Upper lobe of left lung (tissue), 6 donors: ENCODE measurements at regions not wholly inside any gene's neighbourhood (a gene's known extent, or its start where the extent isn't known, plus 50 kb on each side); places are given as distances from the start of the nearest gene placed in this dataset.

Source experiments
- ATAC-seq, 2 donors: fragments of 200-7000 bp; cut with Tn5 transposase; one replicate each; pipeline ENCODE4 v1.9.1; 2022; ENCODE audit warnings: mild to moderate bottlenecking in 2 of 2, moderate library complexity in 2 of 2; ENCODE audit not compliant: low FRiP score in 2 of 2
- DNase-seq, 2 donors: peaks; one replicate each; pipeline ENCODE4 v3.0.0-alpha.2; 2019 to 2020
- H3K27ac ChIP-seq, 4 donors: fragments of 200-600 bp; sonication (generic); one replicate each; pipeline ENCODE4 v1.5.1; 2016 to 2019
- H3K27me3 ChIP-seq, 4 donors: fragments of 200-600 bp; sonication (generic); one replicate each; pipeline ENCODE4 v1.5.1; 2017 to 2019
- H3K36me3 ChIP-seq, 4 donors: fragments of 200-600 bp; sonication (generic); one replicate each; pipeline ENCODE4 v1.5.1; 2016 to 2019
- H3K4me1 ChIP-seq, 4 donors: fragments of 200-600 bp; sonication (generic); one replicate each; pipeline ENCODE4 v1.5.1; 2018 to 2019
- H3K4me3 ChIP-seq, 4 donors: fragments of 200-600 bp; sonication (generic); one replicate each; pipeline ENCODE4 v1.5.1; 2017 to 2019; ENCODE audit warnings: mild to moderate bottlenecking in 2 of 4, moderate library complexity in 1 of 4
- H3K9me3 ChIP-seq, 4 donors: fragments of 200-600 bp; sonication (generic); one replicate each; pipeline ENCODE4 v1.5.1; 2018 to 2019
- CTCF ChIP-seq, 6 experiments: fragments of 450-650 bp in 4 of 6; fragments of 200-600 bp in 2 of 6; sonication (generic) in 2 of 6; IDR thresholded peaks; one replicate each; pipeline ENCODE4 v1.5.1; 2016 to 2019; ENCODE audit warnings: antibody characterized with exemption in 6 of 6
- EP300 ChIP-seq, 4 donors: sonication (generic); formaldehyde crosslinking; IDR thresholded peaks; one replicate each; pipeline ENCODE4 v1.5.1; 2017; ENCODE audit warnings: antibody characterized with exemption in 4 of 4, control low read depth in 2 of 4
- POLR2A ChIP-seq, 4 donors: fragments of 450-650 bp; IDR thresholded peaks; one replicate each; pipeline ENCODE4 v1.5.1; 2016 to 2017; ENCODE audit warnings: antibody characterized with exemption in 4 of 4, mild to moderate bottlenecking in 2 of 4
- POLR2AphosphoS5 ChIP-seq, 2 donors: sonication (generic); formaldehyde crosslinking; IDR thresholded peaks; one replicate each; pipeline ENCODE4 v1.5.1; 2017; ENCODE audit warnings: antibody characterized with exemption in 2 of 2
- WGBS, 2 donors: methylation state at CpG; one replicate each; pipeline ENCODE4 v1.1.5; 2017 to 2018; 5-methylcytosine and 5-hydroxymethylcytosine counted together
- donor health status: DM: no; HTN: no; CAD: no; lungs with moderate emphysema.
- donor health status: DM: no; HTN: yes; CAD: no; lungs with severe emphysema.

- Histone ChIP-seq H3K27me3 (no peaks in the 10 kb centered on the region), H3K4me3 (no peak overlapping the region), H3K9me3 (no peaks in the 10 kb centered on the region), H3K27ac (no peak overlapping the region), H3K4me1 (no peaks in the 10 kb centered on the region), H3K36me3 (no peaks in the 10 kb centered on the region)
- ATAC-seq (no peak), DNase-seq (no peak)
- no peak for TF ChIP-seq EP300 (IDR thresholded peaks at IDR 0.05)
- no peak for TF ChIP-seq POLR2AphosphoS5 (IDR thresholded peaks at IDR 0.05)
- no peak for TF ChIP-seq POLR2A (IDR thresholded peaks at IDR 0.05)
- no peak for TF ChIP-seq CTCF (IDR thresholded peaks at IDR 0.05)
- 87 to 88% methylated on average over 8 of the region's 8 CpGs for WGBS, 2 donors
Observed at GRCh38 chr11:129308241-129308865, 67.3 kb upstream of the BARX2 start.

GRCh38 chr11:129307162-129307561 lies 68.5 kb upstream of the BARX2 start:
- WGBS, 2 donors, result 94 to 96% methylated on average over 3 of the region's 3 CpGs
- H3K4me3 ChIP-seq, result no peak overlapping the region
- no peaks in the 10 kb centered on the region for H3K27me3 ChIP-seq
- DNase-seq (no peak), ATAC-seq (no peak)
- no peaks in the 10 kb centered on the region for H3K36me3 ChIP-seq
- TF ChIP-seq POLR2AphosphoS5 (IDR thresholded peaks at IDR 0.05), result no peak
- TF ChIP-seq POLR2A (IDR thresholded peaks at IDR 0.05), result no peak
- TF ChIP-seq CTCF (IDR thresholded peaks at IDR 0.05), result no peak
- TF ChIP-seq EP300 (IDR thresholded peaks at IDR 0.05), result no peak
- no peaks in the 10 kb centered on the region for H3K9me3 ChIP-seq
- H3K4me1 ChIP-seq, result no peaks in the 10 kb centered on the region
- no peak overlapping the region for H3K27ac ChIP-seq

- Histone ChIP-seq H3K27me3 (no peaks in the 10 kb centered on the region), H3K27ac (no peak overlapping the region), H3K9me3 (no peaks in the 10 kb centered on the region), H3K4me3 (no peak overlapping the region), H3K4me1 (no peaks in the 10 kb centered on the region), H3K36me3 (no peaks in the 10 kb centered on the region)
- no peak for ATAC-seq
- no peak for DNase-seq
- no peak for TF ChIP-seq POLR2AphosphoS5 (IDR thresholded peaks at IDR 0.05)
- TF ChIP-seq CTCF (IDR thresholded peaks at IDR 0.05), result no peak
- TF ChIP-seq EP300 (IDR thresholded peaks at IDR 0.05), result no peak
- TF ChIP-seq POLR2A (IDR thresholded peaks at IDR 0.05), result no peak
- WGBS, 2 donors, result 84 to 93% methylated on average over 6 of the region's 6 CpGs
Observed at GRCh38 chr11:129302386-129303101, 73.1 kb upstream of the BARX2 start.

- H3K4me3 ChIP-seq, result no peak overlapping the region
- no peak overlapping the region for H3K27ac ChIP-seq
- no peaks in the 10 kb centered on the region for H3K36me3 ChIP-seq
- TF ChIP-seq POLR2A (IDR thresholded peaks at IDR 0.05) (no peak), CTCF (IDR thresholded peaks at IDR 0.05) (no peak), EP300 (IDR thresholded peaks at IDR 0.05) (no peak), POLR2AphosphoS5 (IDR thresholded peaks at IDR 0.05) (no peak)
- no peak for DNase-seq
- no peak for ATAC-seq
- H3K27me3 ChIP-seq, result no peaks in the 10 kb centered on the region
- WGBS, 2 donors, result 75 to 82% methylated on average over 3 of the region's 3 CpGs
- no peaks in the 10 kb centered on the region for H3K4me1 ChIP-seq
- H3K9me3 ChIP-seq, result no peaks in the 10 kb centered on the region
Observed at GRCh38 chr11:129300099-129300498, 75.5 kb upstream of the BARX2 start.

GRCh38 chr11:129298988-129299387 lies 76.7 kb upstream of the BARX2 start:
- no peak overlapping the region for H3K27ac ChIP-seq
- no peaks in the 10 kb centered on the region for H3K9me3 ChIP-seq
- H3K4me3 ChIP-seq, result no peak overlapping the region
- no peak for TF ChIP-seq EP300 (IDR thresholded peaks at IDR 0.05)
- TF ChIP-seq POLR2AphosphoS5 (IDR thresholded peaks at IDR 0.05), result no peak
- no peak for TF ChIP-seq CTCF (IDR thresholded peaks at IDR 0.05)
- no peaks in the 10 kb centered on the region for H3K36me3 ChIP-seq
- ATAC-seq (no peak), DNase-seq (no peak)
- H3K4me1 ChIP-seq, result no peaks in the 10 kb centered on the region
- H3K27me3 ChIP-seq, result no peaks in the 10 kb centered on the region
- 65 to 75% methylated on average over 2 of the region's 2 CpGs for WGBS, 2 donors
